GM21825 (cell line): ENCODE measurements at regions not wholly inside any gene's neighbourhood (a gene's known extent, or its start where the extent isn't known, plus 50 kb on each side); places are given as distances from the start of the nearest gene placed in this dataset.
"Not testable (repeated sequence)": the region's sequence is repeated elsewhere in the genome, so short reads cannot be mapped to it uniquely, and the experiment has no call there.

Experiments
- ATAC-seq: cut with Tn5 transposase; IDR thresholded peaks from one replicate; pipeline ENCODE4 v1.9.1; 2021; ENCODE audit warnings: mild to moderate bottlenecking, moderate library complexity; ENCODE audit not compliant: unreplicated experiment

- ATAC-seq: no peak
Observed at GRCh38 chr4:86521373-86521969, 72.6 kb upstream of the PTPN13 start.

- ATAC-seq: no peak
Observed at GRCh38 chr4:86522349-86522748, 71.8 kb upstream of the PTPN13 start.

GRCh38 chr4:86523333-86523732 lies 70.8 kb upstream of the PTPN13 start:
- no peak for ATAC-seq

- ATAC-seq: not testable (repeated sequence)
Observed at GRCh38 chr4:86527713-86528112, 66.4 kb upstream of the PTPN13 start.

GRCh38 chr4:86529436-86529835 lies 64.7 kb upstream of the PTPN13 start:
- no peak for ATAC-seq

- no peak for ATAC-seq
Observed at GRCh38 chr4:86530183-86530582, 63.9 kb upstream of the PTPN13 start.

GRCh38 chr4:86531440-86531839 lies 62.7 kb upstream of the PTPN13 start:
- ATAC-seq: no peak

- no peak for ATAC-seq
Observed at GRCh38 chr4:86532851-86533250, 61.3 kb upstream of the PTPN13 start.

- no peak for ATAC-seq
Observed at GRCh38 chr4:86536151-86536550, 58.0 kb upstream of the PTPN13 start.

GRCh38 chr4:86542319-86543027 lies 51.6 kb upstream of the PTPN13 start:
- no peak for ATAC-seq

- no peak for ATAC-seq
Observed at GRCh38 chr4:86543080-86543479, 51.0 kb upstream of the PTPN13 start.

- no peak for ATAC-seq
Observed at GRCh38 chr4:86543560-86544309, 50.4 kb upstream of the PTPN13 start.

GRCh38 chr4:86544310-86544966 lies 49.7 kb upstream of the PTPN13 start:
- peak; percentile 81 for ATAC-seq
